Endodermal cell (in vitro differentiated cells): ENCODE measurements at regions not wholly inside any gene's neighbourhood (a gene's known extent, or its start where the extent isn't known, plus 50 kb on each side); places are given as distances from the start of the nearest gene placed in this dataset.

ENCODE experiments used
- DNase-seq: peaks from one replicate; pipeline ENCODE4 v3.0.0-alpha.2; 2017
- H3K27ac ChIP-seq: 2 replicates; pipeline ENCODE4 v1.5.1; 2013; ENCODE audit warnings: mild to moderate bottlenecking, low read depth, low read length, moderate library complexity
- H3K27me3 ChIP-seq: 2 replicates; pipeline ENCODE4 v1.6.1; 2013; ENCODE audit warnings: mild to moderate bottlenecking, low read length, moderate library complexity; ENCODE audit not compliant: insufficient read depth, control insufficient read depth, poor library complexity, severe bottlenecking
- H3K36me3 ChIP-seq: 2 replicates; pipeline ENCODE4 v1.7.0; 2013; ENCODE audit warnings: mild to moderate bottlenecking, low read length, moderate library complexity; ENCODE audit not compliant: control insufficient read depth, insufficient read depth
- H3K4me1 ChIP-seq: one replicate; pipeline ENCODE4 v1.7.0; 2013; ENCODE audit warnings: low read length; ENCODE audit not compliant: control insufficient read depth, insufficient read depth
- H3K4me3 ChIP-seq: 2 replicates; pipeline ENCODE4 v1.5.1; 2013; ENCODE audit warnings: mild to moderate bottlenecking, low read length, moderate library complexity
- H3K9ac ChIP-seq: 2 replicates; pipeline ENCODE4 v1.6.1; 2013; ENCODE audit warnings: mild to moderate bottlenecking, low read length, moderate library complexity; ENCODE audit not compliant: poor library complexity, severe bottlenecking; ENCODE audit errors: extremely low read depth
- H3K9me3 ChIP-seq: 2 replicates; pipeline ENCODE4 v1.6.1; 2013; ENCODE audit warnings: mild to moderate bottlenecking, low read length, moderate library complexity; ENCODE audit not compliant: control insufficient read depth
- H3K27ac Mint-ChIP-seq: 2 replicates; pipeline ENCODE4 v1.8.0; 2020; ENCODE audit warnings: mixed read lengths
- H3K27me3 Mint-ChIP-seq: 2 replicates; pipeline ENCODE4 v1.8.0; 2021; ENCODE audit warnings: mild to moderate bottlenecking, mixed read lengths; ENCODE audit not compliant: insufficient read depth
- H3K36me3 Mint-ChIP-seq: 2 replicates; pipeline ENCODE4 v1.8.0; 2020; ENCODE audit warnings: low read depth, mixed read lengths
- H3K4me1 Mint-ChIP-seq: 2 replicates; pipeline ENCODE4 v1.8.0; 2020; ENCODE audit warnings: mixed read lengths
- H3K4me3 Mint-ChIP-seq: 2 replicates; pipeline ENCODE4 v1.8.0; 2020; ENCODE audit warnings: mild to moderate bottlenecking, moderate library complexity, mixed read lengths
- H3K9me3 Mint-ChIP-seq: 2 replicates; pipeline ENCODE4 v1.8.0; 2020; ENCODE audit warnings: mild to moderate bottlenecking, mixed read lengths
- CTCF ChIP-seq: fragments of 200-600 bp; sonication (generic); conservative IDR thresholded peaks from 2 replicates; pipeline ENCODE4 v1.5.0; 2021; ENCODE audit warnings: antibody characterized with exemption, mild to moderate bottlenecking
- WGBS, 2 experiments: methylation state at CpG; one replicate each; pipeline versions ENCODE4 v1.1.5 to v1.1.7; 2013; ENCODE audit warnings: missing lambda C conversion rate in 2 of 2, mixed read lengths in 1 of 2; ENCODE audit not compliant: insufficient coverage in 1 of 2, insufficient read length in 1 of 2; 5-methylcytosine and 5-hydroxymethylcytosine counted together

DNA sequence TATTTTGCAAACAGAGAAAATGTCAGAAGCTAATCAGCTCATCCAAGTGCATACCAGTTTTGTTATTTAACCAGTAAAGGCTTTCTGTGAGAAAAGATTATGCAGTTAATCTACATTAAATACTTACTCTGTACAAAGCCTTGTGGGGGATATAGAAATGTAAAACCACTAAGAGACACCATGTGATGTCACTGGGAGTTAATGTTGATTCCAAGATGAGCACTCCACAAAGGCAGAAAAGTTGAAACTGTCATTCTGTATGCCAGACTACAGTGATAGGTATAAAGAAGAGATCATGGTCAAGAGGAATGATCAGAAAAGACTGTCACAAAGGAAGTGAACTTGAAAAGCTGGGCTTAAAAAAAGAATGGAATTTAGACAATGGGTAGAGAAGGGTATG is 100.3 kb upstream of the SGIP1 start:
- peaks cover 10% of the 10 kb centered on the region for H3K4me1 Mint-ChIP-seq
- peaks cover 28% of the 10 kb centered on the region for H3K9me3 ChIP-seq
- H3K27ac Mint-ChIP-seq, result no peak overlapping the region
- H3K36me3 Mint-ChIP-seq, result peaks cover 5% of the 10 kb centered on the region
- no peaks in the 10 kb centered on the region for H3K4me1 ChIP-seq
- H3K4me3 ChIP-seq, result no peak overlapping the region
- H3K9ac ChIP-seq, result no peak overlapping the region
- no peaks in the 10 kb centered on the region for H3K36me3 ChIP-seq
- H3K9me3 Mint-ChIP-seq, result peaks cover 21% of the 10 kb centered on the region
- TF ChIP-seq CTCF, result no peak
- H3K27ac ChIP-seq, result no peak overlapping the region
- H3K27me3 Mint-ChIP-seq, result peaks cover 2% of the 10 kb centered on the region
- no peak overlapping the region for H3K4me3 Mint-ChIP-seq
- no peak for DNase-seq
- no peaks in the 10 kb centered on the region for H3K27me3 ChIP-seq

DNA sequence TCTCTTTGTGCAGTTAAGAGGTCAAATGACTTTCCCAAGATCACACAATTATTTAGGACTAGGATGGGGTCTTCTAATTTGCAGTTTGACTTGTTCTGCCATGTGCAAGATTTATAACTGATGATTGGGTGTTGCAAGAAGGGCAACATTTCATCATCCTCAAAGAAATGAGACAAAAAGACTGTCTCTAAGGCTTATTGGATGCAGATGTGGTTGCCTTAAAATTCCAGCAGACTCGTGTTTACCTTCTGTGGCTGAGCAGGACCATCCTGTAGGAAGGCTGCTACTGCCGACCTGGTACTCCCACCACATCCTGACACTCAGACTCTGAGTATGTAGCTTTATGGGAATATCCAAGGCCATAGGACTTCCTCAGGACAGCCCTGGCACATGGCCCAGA is 99.9 kb upstream of the SGIP1 start:
- peaks cover 23% of the 10 kb centered on the region for H3K9me3 ChIP-seq
- Mint-ChIP-seq H3K27me3 (peaks cover 2% of the 10 kb centered on the region), H3K4me1 (peaks cover 10% of the 10 kb centered on the region), H3K9me3 (peaks cover 17% of the 10 kb centered on the region), H3K36me3 (peaks cover 5% of the 10 kb centered on the region), H3K27ac (no peak overlapping the region), H3K4me3 (no peak overlapping the region)
- H3K36me3 ChIP-seq, result no peaks in the 10 kb centered on the region
- no peaks in the 10 kb centered on the region for H3K27me3 ChIP-seq
- no peak overlapping the region for H3K27ac ChIP-seq
- WGBS, 2 experiments, result 89% methylated on average over 2 of the region's 2 CpGs; no CpG with 5 or more reads in 1 of the 2 experiments
- no peaks in the 10 kb centered on the region for H3K4me1 ChIP-seq
- H3K9ac ChIP-seq, result no peak overlapping the region
- no peak for TF ChIP-seq CTCF
- DNase-seq, result no peak
- no peak overlapping the region for H3K4me3 ChIP-seq

DNA sequence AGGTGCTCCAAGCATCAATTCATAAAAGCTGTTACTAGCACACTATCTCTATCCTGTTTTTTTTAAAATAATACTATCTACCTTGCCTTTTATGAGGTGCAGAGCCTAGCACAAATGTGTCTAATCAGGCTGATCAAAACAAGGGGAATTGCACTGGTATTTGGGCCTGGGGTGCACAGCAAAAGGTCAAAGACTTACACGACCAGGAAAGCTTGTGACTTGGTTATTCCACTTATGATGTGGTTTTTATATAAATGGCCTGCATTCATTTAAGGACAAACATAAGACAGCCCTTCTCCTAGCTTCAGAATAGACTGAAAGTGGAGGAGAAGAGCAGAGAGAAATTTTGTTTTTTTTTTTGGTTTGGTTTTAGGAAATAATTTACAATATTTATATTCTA is 98.4 kb upstream of the SGIP1 start:
- no peak overlapping the region for H3K27ac Mint-ChIP-seq
- 83% methylated on average over 1 of the region's 1 CpG; no CpG with 5 or more reads in 1 of the 2 experiments for WGBS, 2 experiments
- H3K27me3 ChIP-seq, result no peaks in the 10 kb centered on the region

More for the DNA sequence above, 98.4 kb upstream of the SGIP1 start:
- Histone ChIP-seq H3K9me3 (peaks cover 10% of the 10 kb centered on the region), H3K36me3 (no peaks in the 10 kb centered on the region), H3K9ac (no peak overlapping the region), H3K4me1 (no peaks in the 10 kb centered on the region), H3K27ac (no peak overlapping the region), H3K4me3 (no peak overlapping the region)
- H3K4me3 Mint-ChIP-seq, result no peak overlapping the region
- H3K27me3 Mint-ChIP-seq, result peaks cover 2% of the 10 kb centered on the region
- H3K36me3 Mint-ChIP-seq, result peaks cover 5% of the 10 kb centered on the region
- peaks cover 10% of the 10 kb centered on the region for H3K4me1 Mint-ChIP-seq
- no peak for TF ChIP-seq CTCF
- peaks cover 6% of the 10 kb centered on the region for H3K9me3 Mint-ChIP-seq
- DNase-seq, result no peak
